ENCODE measurements at regions not wholly inside any gene's neighbourhood (a gene's known extent, or its start where the extent isn't known, plus 50 kb on each side); places are given as distances from the start of the nearest gene placed in this dataset.

- no peak for DNase-seq
Observed at GRCh38 chr6:90835596-90836212, 248.8 kb upstream of the MAP3K7 start.

- no peak for DNase-seq
Observed at GRCh38 chr6:90829311-90829710, 242.4 kb upstream of the MAP3K7 start.

DNA sequence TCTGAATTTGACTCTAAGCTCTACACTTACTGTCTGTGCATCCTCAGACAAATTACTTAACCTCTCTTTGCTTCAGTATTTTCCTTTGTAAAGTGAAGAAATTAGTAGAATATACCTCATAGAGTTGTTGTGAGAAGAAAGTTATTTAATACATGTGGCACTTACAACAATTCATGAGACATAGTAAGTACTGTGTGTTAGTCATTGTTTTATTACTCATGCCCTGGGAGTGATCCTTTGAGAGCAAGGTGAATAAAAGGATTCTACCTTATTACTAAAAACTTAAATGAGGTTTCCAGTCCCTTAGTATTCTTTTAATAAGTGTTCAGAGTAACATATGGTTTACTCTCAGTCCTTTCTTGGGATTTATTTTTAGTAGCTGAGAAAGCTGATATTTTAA is 233.6 kb upstream of the MAP3K7 start:
- DNase-seq = no peak

- DNase-seq = no peak
Observed at GRCh38 chr6:90819483-90819882, 232.6 kb upstream of the MAP3K7 start.

- DNase-seq = no peak
Observed at GRCh38 chr6:90818163-90818562, 231.3 kb upstream of the MAP3K7 start.

DNA sequence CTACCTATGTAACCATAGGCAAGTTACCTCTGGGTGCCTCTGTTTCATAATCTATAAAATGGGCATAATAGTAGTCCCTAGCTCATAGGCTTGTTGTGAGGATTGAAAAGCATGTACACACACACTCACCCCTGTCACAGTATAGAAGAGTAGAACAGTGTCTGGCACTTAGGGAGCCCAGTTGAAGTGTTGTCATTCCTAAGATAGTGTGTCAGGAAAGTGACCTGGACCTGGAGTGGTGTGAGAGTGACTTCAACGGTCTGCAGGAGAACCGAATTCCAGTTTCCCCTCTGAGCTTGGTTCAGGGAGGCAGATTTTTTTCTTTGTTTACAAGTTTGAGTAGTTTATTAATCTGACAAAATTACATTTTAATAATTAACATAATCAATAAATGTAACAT is 229.9 kb upstream of the MAP3K7 start:
- no peak for DNase-seq

- no peak for DNase-seq
Observed at GRCh38 chr6:90811596-90812226, 224.8 kb upstream of the MAP3K7 start.

GRCh38 chr6:90809035-90809434 is 222.2 kb upstream of the MAP3K7 start:
- DNase-seq = no peak

GRCh38 chr6:90807791-90808701 is 221.2 kb upstream of the MAP3K7 start:
- DNase-seq = no peak

DNA sequence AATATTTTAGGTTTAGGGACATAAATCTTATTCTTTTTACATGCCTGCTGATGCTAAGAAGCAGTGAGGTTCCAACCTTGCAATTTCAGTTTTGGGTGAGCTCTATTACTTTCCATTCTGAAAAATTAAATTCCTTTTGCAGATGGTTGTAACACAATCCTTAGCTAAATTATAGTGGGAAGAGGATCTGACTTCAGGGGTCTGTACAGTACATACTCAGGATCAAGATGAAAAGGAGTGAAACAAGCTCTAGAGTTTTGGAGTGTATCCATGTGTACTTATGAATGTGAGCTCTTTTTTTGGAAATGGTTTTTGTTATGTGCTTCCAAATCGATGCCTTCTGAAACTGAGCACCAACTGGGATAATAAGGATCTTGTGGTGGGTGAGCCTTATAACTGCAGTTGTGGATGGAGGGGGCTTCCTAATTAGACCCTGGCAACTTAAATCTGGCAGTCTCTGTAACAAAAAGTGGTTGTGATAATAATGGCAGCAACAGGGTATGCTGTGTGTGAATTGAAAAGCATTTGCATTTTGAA is 218.8 kb upstream of the MAP3K7 start:
- no peak for DNase-seq

DNA sequence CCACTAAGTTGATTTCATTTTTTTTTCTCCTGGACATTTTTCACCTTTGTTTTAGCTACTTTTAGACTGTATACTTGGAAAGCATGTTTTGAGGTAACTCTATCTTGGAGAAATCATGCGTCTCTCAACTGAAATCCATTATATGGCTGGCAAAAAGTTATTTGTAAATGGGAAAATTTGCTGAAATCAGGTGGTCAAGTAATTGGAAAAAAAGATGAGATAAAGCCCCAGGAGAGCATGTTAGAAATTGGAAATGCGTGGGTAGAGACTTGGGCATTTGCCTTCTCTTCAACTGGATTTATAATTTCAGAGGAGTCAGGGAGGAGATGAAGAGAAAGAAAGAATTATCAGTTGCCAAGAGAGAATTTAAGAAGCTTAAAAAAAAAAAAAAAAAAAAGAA is 217.1 kb upstream of the MAP3K7 start:
- no peak for DNase-seq

- DNase-seq = no peak
Observed at GRCh38 chr6:90795078-90795477, 208.2 kb upstream of the MAP3K7 start.

DNA sequence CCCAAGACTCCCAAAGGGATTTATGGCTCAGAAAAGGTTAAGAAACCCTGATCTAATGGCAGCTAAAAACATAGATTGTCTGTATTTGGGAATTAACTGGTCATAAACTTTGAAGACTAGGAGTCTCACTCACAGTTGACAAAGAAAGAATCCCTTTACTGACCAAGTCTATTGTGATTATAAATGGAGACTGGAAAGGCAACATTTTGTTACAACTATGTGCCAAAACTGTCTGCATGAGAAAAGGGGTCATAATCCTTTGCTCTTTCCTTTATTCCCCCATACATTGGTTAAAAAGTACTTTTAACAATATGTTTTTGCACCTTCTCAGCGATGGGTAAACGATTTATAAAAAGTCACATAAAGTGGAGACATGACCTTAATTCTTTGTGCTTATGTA is 206.9 kb upstream of the MAP3K7 start:
- no peak for DNase-seq

GRCh38 chr6:90790696-90791095 is 203.8 kb upstream of the MAP3K7 start:
- no peak for DNase-seq

GRCh38 chr6:90790058-90790457 is 203.2 kb upstream of the MAP3K7 start:
- DNase-seq = no peak

- no peak for DNase-seq
Observed at GRCh38 chr6:90788781-90789180, 201.9 kb upstream of the MAP3K7 start.

DNA sequence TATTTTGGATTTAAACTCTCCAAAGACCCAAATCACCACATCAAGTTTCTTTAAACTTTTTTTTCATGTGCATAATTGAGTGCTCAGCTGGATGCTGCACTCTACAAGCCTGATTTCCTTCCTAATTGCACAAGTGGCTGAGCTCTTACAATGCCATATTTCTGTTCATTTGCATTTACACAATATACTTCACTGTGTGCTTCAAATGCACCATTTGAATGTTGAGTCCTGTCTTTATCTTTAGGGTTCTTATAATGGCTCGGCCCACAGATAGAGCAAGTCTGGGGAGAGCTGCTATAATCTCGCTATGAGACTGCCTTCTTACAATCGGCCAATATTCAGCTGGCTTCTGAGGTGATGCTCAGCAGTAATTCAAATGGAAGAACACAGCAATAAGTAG is 200.6 kb upstream of the MAP3K7 start:
- DNase-seq = no peak

GRCh38 chr6:90780778-90781177 is 193.9 kb upstream of the MAP3K7 start:
- DNase-seq = no peak

DNA sequence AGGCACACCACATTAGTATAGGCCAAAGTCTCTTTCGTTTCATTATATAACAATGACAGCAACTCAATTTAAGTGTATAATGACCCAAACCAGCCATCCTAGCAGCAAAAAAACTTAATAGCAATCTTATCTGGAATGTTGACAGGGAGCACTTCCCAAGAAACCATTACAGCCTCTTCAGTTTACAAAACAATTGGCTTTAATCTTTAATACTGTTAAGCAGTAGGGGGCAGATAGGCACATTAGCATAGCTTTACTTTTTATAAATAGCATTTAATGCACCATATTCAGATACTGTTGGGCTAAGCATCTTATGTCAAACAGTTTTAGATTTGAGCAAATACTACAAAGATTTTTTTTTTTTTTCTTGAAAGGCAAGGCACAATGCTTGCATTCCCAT is 193.3 kb upstream of the MAP3K7 start:
- no peak for DNase-seq

DNA sequence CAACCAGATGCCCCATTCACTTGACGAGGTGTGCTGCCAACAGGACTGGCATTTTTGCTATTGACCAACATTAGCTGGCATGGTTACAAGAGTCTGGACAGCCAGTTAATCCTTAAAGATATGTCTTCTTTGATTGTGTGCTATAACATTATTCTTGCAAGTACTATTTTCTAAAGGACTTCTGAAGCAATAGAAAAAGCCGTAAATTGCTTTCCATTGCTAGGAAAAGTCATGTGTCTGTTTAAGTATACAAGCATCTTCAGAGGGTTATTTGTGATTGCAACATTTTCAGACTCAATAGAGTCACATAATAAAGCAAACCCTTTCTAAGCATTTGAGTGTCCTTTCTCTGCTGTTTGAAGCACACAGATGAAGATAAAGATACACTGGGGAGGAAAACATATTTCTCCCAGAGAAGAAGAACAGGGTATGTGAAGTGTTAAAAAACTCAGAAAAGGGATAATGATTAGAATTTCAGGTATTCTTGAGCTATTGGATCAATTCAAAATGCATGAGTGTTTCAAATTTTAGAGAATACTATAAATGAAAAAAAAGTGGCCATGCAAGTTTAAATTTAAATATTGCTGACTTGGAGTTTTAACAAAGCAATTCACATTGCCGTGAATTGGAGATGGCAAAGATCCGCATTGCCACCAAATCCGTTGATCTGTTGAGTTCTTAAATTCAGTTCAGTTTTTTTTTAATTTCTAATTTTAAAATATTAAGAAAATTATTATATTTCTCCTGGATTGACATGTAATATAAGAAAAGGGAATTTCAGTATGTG is 191.7 kb upstream of the MAP3K7 start:
- no peak for DNase-seq

- DNase-seq = no peak
Observed at GRCh38 chr6:90770778-90771177, 183.9 kb upstream of the MAP3K7 start.

- no peak for DNase-seq
Observed at GRCh38 chr6:90765895-90766294, 179.0 kb upstream of the MAP3K7 start.

DNA sequence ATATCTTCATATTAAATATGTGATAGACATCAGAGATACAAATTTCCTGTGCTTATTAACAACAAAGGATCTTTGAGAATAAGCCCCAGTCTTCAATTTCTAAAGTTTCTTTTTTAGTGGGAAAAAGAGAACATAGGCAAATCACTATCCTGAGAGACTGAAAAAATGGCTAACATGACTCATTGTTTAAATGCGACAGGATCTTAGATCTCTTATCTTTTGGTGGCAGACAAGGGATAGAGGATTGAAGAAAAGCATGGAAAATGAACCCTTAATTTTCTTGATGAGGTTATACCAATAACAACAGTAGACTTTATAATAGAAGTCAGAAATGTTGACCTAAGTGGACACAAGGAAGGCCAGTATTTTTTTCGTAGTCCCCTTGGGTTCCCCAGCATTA is 178.6 kb upstream of the MAP3K7 start:
- DNase-seq = no peak
